Breast epithelium (tissue), 3 donors: ENCODE measurements at regions not wholly inside any gene's neighbourhood (a gene's known extent, or its start where the extent isn't known, plus 50 kb on each side); places are given as distances from the start of the nearest gene placed in this dataset.

Experiments used
- POLR2A ChIP-seq: fragments of 450-650 bp; IDR thresholded peaks from one replicate; pipeline ENCODE4 v1.6.1; 2016; ENCODE audit warnings: antibody characterized with exemption, mild to moderate bottlenecking, moderate library complexity
- POLR2AphosphoS5 ChIP-seq, 3 donors: sonication (generic); formaldehyde crosslinking; IDR thresholded peaks; one replicate each; pipeline ENCODE4 v1.6.1; 2017; ENCODE audit warnings: antibody characterized with exemption in 3 of 3
- TF ChIP-seq, protein P1 (sequence below), 3 donors: fragments of 450-650 bp; IDR thresholded peaks; one replicate each; pipeline ENCODE4 v1.5.1; 2016 to 2017; ENCODE audit warnings: antibody characterized with exemption in 3 of 3, mild to moderate bottlenecking in 3 of 3, moderate library complexity in 3 of 3

DNA sequence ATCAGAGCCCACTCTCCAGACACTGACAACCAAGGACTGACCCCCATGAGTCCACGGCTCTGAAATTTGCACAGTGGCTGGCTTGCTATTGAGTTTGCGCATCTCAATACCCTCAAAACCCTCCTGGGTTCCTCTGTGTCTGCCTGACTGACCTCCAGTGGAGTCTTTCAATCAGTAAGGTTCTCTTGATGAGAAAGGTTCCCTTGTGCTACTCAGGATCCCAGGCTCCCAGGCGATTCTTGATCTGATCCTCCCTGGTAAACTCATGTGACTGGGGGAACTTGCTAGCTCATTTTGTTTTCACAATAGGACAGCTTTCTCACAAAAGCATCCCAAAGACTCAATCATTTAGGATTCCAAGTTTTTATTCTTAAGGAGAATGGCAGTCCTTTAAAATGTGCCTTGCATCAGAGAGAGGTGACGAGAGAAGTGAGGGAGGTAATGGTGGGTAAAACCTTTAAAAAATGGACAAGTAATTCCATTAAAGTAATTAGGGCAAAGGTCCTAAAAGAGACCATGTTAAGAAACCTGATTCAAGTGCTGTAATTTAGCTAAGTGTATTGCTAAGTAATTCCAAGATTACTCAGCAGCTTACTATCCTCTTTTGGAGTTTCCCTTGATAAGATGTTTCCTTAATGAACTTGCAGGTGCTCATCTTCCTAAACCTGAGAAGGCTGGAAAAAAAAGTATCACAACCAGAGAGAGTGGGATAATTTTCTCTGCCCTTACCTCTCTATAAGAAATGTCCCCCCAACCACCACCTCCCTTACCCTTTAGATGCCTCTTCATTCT is 304.7 kb upstream of the SGK1 start:
- TF ChIP-seq, protein P1, sequence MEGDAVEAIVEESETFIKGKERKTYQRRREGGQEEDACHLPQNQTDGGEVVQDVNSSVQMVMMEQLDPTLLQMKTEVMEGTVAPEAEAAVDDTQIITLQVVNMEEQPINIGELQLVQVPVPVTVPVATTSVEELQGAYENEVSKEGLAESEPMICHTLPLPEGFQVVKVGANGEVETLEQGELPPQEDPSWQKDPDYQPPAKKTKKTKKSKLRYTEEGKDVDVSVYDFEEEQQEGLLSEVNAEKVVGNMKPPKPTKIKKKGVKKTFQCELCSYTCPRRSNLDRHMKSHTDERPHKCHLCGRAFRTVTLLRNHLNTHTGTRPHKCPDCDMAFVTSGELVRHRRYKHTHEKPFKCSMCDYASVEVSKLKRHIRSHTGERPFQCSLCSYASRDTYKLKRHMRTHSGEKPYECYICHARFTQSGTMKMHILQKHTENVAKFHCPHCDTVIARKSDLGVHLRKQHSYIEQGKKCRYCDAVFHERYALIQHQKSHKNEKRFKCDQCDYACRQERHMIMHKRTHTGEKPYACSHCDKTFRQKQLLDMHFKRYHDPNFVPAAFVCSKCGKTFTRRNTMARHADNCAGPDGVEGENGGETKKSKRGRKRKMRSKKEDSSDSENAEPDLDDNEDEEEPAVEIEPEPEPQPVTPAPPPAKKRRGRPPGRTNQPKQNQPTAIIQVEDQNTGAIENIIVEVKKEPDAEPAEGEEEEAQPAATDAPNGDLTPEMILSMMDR (IDR thresholded peaks at IDR 0.05) = no peak
- TF ChIP-seq POLR2A (no peak), POLR2AphosphoS5 (IDR thresholded peaks at IDR 0.05) (no peak)
